HG02884 (cell line): ENCODE measurements at regions not wholly inside any gene's neighbourhood (a gene's known extent, or its start where the extent isn't known, plus 50 kb on each side); places are given as distances from the start of the nearest gene placed in this dataset.
"Not testable (repeated sequence)": the region's sequence is repeated elsewhere in the genome, so short reads cannot be mapped to it uniquely, and the experiment has no call there.

Experiments used
- ATAC-seq: cut with Tn5 transposase; IDR thresholded peaks from one replicate; pipeline ENCODE4 v1.9.1; 2021; ENCODE audit warnings: mild to moderate bottlenecking, moderate library complexity; ENCODE audit not compliant: unreplicated experiment

DNA sequence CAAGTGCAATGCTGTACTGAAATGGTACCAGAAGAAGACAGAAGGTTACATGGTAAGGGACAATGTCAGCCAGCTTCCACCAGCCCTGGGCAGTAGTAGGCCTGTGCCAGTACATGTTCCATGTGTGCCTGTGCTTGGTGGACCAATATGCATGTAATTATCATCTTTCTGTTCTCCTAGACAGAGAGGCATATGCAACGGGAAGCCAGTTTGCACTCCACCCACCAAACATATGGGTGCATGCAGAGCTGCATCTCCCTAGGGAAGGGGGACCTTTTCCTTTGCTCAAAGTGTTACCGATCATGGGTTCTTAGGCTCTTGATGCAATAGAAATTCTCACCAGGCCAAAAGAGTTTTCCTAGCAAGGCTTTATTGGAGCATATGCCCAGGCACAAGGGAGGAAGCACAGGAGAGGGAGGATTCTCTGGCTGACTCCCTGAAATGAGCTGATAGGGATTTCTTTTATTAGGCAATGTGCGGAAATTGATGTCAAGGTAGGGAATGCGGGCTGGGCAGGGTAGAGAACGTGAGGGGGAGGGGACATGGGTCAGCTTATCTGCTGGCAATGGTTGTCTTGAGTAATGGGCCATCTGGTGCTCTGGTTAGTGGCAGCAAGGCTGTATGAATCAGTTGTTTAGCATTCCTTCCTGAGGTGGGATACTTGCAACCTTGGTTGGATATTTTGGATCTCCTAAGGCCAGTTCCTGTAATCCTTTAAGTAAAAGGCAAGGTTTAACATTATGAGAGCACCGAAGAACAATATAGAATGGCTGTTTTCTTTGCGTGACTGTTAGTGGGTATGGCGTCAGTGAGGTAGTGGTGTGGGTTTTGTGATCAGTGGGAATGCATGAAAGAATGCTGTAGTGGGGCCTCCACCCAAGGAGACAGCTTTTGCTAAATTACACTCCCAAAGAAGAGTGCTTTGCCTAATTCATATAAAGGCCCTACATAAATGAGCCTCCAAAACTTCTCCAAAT, 102.5 kb downstream of the CDRT15L2 start:
- ATAC-seq, result not testable (repeated sequence)

DNA sequence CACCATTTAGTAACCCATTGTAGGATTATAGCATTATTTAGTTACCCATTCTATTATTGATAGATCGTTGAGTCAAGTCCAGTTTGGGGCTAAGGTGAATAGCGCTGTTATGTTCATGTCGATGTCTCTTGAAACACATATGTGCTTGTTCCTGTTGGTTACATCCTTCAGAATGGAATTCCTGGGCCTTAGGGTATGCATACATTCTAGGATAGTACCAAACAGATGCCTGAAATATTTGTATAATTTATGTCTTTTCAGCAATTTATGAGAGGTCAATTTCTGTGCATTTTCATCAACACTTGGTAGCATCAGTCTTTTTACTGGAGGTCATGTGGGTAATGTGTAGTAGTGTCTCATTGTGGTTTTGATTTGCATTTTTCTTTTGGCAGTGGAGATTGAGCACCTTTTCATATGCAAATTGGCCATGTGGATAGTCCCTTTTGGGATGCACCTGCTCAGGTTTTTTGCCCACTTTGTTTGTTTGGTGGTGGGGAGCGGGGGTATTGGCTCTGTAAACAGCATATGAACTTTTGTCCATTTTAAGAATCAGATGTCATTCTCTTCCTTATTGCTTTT, 104.2 kb downstream of the CDRT15L2 start:
- ATAC-seq, result not testable (repeated sequence)

DNA sequence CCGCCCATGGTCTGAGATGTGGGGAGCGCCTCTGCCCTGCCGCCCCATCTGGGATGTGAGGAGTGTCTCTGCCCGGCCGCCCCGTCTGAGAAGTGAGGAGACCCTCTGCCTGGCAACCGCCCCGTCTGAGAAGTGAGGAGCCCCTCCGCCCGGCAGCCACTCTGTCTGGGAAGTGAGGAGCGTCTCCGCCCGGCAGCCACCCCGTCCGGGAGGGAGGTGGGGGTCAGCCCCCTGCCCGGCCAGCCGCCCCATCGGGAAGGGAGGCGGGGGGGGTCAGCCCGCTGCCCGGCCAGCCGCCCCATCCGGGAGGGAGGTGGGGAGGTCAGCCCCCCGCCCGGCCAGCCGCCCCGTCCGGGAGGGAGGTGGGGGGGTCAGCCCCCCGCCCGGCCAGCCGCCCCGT, 105.5 kb downstream of the CDRT15L2 start:
- ATAC-seq, result not testable (repeated sequence)

DNA sequence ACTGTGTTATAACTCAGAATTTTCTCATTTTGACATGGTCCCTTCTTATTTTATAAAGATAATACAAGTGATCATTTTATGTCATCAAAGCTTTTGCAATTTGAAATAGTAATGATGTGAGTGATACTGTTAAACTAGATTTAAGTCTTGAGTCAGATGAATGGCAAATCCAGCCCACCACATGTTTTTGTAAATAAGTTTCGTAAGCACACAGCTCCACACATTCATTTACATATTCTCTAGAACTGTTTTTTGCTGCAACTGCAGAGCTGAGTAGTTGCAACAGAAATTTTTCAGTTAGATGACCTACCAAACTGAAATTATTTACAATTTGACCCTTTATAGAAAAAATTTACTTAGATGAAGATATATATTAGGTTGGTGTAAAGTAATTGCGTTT, 108.1 kb downstream of the CDRT15L2 start:
- not testable (repeated sequence) for ATAC-seq

DNA sequence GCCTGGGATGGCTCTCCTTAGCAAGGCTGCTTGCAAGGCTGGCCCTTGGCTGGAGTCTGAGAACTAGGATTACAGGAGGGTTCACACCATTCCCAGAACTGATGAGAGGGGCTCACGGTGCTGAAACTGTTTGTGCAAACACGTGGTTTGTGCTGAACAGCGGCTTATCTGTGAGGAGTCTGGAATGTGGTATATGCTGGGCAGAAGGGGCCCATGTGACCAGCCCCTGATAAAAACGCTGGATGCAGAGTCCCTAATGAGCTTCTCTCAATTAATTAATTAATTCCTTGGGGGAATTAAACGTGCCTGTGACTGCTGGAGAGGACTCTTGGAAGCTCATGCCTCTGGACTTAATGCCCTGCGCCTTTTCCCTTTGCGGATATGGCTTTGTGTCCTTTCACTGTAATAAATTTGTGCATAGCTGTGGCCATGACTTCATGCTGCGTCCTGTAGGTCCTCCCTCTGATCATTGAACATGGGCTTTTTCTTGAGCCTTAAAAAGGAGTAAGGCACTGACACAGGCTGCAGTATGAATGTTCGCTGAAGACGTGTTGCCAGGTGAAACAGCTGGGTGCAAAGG, 109.7 kb downstream of the CDRT15L2 start:
- ATAC-seq, result not testable (repeated sequence)

DNA sequence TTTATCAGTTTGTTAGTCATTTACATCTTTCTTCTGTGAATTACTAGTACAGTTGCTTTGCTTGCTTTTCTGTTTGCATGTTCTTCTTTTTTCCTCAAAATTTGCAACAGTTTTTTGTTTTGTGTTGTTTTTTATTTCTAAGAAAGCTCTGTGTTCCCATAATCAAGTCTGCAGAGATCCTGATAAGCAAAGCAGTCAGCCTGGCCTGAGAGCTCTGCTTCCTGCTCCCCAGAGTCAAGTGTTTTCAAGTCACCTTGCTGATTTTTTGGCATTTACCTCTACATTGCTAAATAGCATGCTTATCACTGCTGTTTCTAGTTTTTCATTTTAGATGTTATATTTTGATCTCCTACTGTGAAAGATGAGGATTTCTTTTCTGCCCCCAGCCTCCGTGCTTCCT, 113.2 kb downstream of the CDRT15L2 start:
- not testable (repeated sequence) for ATAC-seq

DNA sequence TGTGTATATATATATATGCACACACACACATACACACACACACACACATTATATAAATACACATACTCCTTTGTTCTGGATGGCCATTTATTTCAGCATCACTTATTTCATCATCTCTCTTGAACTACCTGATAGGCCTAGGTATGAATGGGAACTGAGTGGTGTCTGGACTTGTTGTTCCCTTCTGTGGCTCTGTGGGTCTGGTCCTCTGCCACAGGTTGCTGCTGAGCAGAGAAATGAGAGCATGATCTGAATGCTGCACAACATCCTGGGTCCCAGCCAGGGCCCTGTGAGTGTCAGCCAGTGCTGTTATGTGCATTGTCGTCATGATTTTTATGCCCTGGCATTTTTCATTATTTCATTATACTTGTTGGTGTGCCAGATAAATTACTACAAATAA, 116.3 kb downstream of the CDRT15L2 start:
- not testable (repeated sequence) for ATAC-seq

DNA sequence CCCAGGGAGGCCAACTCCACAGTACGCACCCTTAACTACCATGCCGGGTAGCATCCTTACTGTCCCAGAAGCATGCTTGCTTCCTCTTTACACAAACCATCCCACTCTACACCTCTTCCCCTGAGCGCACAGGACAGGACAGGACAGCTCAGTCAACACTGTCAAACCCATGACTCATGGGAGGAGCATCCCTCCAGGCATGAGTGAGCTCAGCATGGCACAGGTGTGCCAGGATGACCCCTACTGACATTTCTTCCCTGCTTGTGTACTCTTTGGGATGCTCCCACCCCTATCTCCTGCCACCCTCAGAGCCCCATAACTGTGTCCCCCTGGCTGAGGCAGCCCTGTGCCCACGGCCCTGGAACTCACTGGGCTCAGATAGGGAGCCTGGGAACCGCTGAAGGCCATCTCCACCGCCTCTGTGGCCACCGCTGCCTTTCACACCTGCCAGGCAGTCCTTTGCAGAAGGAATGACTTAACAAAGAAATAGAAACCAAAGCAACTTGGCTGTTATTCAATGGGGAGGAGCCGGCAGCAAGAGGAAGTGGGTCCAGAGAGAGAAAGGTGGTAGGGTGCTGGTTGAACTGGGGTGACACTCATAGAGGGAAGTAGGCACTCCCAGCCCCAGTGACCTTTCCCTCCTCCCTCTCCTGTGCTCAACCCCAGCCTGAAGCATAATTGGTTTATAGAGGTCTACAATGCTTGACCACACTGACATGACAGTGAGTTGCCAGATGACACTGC, 119.1 kb downstream of the CDRT15L2 start:
- peak; percentile 88 for ATAC-seq

DNA sequence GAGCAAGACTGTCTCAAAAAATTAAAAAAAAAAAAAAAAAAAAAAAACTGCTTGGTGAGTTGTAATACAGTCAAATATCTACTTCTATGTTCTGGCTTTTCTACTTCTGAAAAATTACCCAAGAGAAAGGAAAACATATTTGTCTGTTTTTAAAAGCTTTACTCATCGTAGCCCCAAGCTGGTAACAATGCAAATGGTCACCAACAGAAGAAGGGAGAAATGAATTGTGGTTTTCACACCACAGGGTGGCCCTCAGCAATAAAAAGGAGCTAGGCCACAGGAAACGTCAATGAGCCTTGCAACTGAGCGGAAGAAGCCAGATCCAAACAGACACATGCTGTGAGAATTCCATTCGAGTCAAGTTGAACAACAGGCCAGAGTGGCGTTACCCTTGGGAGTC, 121.0 kb downstream of the CDRT15L2 start:
- ATAC-seq, result not testable (repeated sequence)

DNA sequence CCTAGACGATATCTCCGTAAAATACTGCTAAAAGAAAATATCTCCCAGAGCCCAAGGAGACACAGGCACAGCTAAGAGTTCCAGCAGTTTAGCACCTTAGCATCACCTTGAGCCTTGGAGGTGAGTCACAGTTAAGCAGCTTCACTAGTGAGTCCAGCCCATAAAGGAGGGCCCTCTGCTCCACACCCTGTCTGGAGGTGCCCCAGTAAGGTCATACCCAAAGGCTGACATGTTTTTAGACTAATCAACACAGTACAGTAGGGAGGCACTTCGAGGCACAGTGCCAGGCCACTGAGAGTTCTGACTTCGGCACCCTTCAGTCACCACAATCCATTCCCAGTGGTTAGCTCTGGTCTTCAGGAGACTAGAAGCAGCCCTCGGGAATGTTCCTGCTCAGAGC, 121.8 kb downstream of the CDRT15L2 start:
- ATAC-seq, result not testable (repeated sequence)

DNA sequence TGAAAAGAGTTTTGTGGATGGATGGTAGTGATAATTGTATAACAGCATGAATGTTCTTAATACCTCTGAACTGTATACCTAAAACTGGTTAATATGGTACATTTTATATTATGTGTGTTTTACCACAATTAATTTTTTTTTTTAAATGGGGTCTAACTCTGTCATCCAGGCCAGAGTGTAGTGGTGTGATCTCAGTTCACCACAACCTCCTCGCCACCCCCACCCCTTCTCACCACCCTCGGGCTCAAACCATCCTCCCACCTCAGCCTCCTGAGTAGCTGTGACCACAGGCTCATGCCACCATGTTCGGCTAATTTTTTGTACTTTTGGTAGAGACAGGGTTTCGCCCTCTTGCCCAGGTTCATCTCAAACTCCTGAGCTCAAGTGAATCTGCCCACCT, 123.2 kb downstream of the CDRT15L2 start:
- no peak for ATAC-seq

DNA sequence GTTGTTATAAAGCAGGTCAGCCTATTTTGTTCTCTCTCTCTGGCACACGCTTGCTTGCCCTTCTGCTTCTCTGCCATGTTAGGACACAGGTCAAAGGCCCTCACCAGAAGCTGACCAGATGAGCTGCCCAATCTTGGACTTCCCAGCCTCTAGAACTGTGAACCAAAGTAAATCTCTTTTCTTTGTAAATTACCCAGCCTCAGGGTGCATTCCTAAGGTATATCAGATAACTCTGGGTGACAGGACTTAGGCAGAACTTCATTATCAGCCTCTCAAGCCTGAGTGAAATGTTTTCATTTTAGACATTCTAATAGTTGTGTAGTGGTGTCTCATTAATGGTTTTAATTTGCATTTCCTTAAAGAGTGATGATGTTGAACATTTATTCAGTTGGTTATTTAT, 124.3 kb downstream of the CDRT15L2 start:
- ATAC-seq, result no peak

DNA sequence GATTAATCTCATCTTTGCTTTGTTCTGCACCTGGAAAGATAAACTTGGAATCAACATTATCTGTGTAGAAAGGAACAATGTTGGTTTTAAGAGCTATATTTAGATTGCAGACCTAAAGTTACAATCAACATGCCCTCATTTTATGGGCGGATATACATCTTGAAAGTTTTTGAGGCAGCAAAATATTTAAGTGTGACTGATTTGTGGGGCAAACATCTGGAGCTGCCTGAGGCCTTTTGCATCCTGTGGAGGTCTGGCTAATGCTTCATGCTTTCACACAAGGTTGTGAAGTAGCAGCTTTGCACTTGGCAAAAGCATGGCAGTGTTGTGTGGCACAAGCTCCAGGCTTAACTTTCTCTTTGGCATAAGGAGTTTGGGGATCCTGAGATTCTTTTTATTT, 125.7 kb downstream of the CDRT15L2 start:
- ATAC-seq, result not testable (repeated sequence)

DNA sequence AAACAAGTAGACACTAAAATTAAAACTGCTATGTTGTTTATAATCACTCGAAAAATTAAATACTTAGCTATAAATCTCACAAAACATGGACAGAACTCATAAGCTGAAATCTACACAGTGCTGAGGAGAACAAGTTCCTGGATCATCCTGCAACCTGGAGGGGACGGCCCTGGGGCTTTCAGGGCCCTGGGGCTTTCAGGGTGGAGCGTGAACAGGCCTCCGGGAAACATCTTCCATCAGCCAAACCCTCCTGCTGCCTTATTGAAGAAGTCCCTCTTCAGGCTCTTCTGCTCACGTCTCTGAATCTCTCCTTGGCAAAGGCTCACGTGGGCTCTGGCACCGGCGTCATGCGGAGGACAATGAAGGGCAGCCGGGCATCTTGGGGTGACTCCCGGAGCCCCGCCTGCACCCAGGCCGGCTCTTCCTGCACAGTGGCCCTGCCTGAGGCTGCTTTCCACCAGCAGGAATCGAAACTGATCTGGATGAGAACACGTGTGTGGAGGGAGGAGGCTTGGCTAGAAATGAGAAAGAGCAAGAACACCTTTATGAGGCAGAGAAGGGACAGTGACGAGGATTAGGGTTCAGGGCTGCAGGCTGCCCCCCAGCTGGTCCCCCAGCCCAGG, 127.3 kb downstream of the CDRT15L2 start:
- no peak for ATAC-seq

DNA sequence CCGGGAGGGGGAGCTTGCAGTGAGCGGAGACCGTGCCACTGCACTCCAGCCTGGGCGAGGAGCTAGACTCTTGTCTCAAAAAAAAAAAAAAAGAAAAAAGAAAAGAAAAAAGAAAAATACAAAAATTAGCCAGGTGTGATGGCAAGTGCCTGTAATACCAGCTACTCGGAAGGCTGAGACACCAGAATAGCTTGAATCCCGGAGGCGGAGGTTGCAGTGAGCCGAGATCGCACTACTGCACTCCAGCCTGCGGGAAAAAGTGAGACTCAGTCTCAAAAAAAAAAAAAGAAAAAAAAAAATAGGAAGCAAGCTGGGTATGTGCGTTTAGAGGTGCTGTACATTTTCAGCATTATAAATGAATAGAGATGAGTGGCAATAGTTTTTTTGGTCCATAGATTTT, 129.3 kb downstream of the CDRT15L2 start:
- ATAC-seq, result not testable (repeated sequence)

DNA sequence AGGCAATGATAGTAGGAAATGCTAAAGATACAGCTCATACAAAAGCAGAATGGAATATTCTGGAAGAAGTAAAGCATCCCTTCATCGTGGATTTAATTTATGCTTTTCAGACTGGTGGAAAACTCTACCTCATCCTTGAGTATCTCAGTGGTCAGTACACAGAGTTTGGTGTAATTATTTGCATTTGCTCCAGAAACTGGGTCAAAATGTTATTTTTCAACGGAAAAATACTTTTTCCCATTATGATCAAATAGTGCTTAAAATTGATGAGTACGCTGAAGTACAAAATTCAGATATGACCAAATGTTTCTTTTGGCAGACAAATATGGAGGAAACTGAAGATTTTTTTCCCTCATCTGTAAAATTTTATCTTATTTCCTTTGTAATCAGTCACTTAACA, 137.0 kb downstream of the CDRT15L2 start:
- not testable (repeated sequence) for ATAC-seq

DNA sequence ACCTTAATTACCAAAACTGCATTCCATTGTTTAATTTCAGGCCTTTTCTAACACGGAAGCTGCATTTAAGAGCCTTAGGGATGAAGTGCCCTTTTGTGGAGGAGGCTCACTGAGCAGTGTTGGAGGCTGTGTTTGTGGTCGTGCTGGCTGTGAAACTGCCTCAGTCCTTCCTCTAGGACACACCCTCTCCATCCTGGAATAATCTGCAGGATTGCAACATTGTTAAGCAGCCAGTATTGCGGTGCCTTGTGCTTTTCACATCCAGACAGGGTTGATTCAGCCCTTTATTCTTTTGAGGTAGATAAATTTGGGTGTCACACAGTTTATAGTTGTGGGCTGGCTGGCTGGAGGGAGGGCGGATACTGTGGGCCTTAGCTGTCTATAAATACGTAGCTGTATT, 141.6 kb downstream of the CDRT15L2 start:
- ATAC-seq, result no peak

DNA sequence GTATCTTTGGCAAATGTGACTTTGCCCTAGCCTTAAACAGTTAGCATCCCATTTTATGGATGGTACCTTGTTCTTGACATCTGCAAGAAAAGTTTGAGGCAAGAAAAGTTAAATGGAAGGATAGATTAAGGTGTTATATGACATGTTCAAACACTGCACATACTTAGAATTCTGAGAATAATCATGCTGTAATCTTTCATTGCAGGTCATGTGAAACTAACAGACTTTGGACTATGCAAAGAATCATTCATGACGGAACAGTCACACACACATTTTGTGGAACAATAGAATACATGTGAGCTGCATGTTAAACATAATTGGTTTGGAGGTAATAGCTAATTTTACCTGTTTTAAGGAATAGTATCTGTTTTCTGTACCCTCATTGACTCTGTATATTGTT, 144.9 kb downstream of the CDRT15L2 start:
- not testable (repeated sequence) for ATAC-seq

DNA sequence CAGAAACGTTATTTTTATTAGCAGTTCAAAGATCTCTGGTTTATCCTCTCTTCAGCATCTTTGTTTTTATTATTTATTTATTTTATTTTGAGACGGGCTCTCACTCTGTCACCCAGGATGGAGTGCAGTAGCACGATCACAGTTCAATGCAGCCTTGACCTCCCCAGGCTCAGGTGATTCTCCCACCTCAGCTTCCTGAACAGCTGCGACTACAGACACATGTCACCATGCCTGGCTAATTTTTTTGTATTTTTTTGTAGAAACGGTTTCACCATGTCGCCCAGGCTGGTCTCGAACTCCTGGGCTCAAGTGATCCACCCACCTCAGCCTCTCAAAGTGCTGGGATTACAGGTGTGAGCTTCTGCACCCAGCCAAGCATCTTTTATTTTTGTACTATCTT, 147.7 kb downstream of the CDRT15L2 start:
- ATAC-seq, result not testable (repeated sequence)

DNA sequence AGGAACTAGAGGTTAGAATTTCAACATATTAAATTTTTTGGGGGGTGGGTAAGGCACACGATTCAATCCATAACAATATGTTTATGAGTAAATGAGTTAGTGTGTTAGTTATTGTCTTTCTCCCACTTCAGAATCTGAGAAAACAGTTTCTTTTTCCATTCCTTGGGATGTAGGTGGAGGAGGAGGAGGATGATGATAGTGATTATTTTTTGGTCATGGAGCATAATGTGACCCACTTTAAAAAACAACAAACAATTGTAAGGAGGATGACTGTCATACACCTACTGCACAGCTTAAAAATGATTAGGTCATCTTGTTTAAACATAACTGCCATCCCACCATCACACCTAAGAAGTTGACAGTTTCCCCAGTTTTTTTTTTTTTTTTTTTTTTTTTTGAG, 148.7 kb downstream of the CDRT15L2 start:
- no peak for ATAC-seq

DNA sequence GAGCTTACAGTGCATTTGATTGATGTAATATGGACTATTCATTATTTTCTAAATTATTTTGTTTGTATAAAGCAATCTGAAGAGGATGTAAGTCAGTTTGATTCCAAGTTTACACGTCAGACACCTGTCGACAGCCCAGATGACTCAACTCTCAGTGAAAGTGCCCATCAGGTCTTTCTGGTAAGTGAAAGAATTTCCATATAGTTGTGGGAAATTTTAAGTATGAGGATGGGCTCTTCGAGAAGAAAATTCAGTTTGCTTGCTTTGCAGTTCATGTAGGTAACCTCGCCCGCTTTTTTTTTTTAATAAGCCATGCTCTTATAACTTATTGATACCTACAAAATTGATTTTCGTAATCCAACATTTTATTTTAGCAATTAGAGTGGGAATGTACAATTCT, 151.6 kb downstream of the CDRT15L2 start:
- not testable (repeated sequence) for ATAC-seq
